ENCODE measurements at regions not wholly inside any gene's neighbourhood (a gene's known extent, or its start where the extent isn't known, plus 50 kb on each side); places are given as distances from the start of the nearest gene placed in this dataset.

DNA sequence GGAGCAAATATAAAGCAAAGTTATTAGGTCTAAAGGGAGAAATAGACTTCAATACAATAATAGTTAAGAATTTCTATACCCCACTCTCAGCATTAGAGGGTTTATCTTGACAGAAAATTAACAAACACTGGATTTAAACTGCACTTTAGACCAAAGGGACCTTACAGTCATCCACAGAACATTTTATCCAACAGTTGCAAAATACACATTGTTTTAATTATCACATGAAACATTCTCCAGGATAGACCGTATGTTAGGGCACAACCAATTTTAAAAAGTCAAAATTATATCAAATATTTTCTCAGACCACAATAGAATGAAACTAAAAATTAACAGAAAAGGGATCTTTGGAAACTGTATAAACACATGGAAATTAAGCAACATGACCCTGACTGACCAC, 384.5 kb upstream of the C1orf87 start:
- no peaks in the 10 kb centered on the region for H3K9me3 ChIP-seq (ENCODE audit: insufficient read depth, low read depth, low read length)
- H3K4me1 ChIP-seq (ENCODE audit: insufficient read depth, low read length): 0 out of 2 replicates have a peak, but pooled peaks cover 5% of the 10 kb centered on the region
- H3K9ac ChIP-seq (ENCODE audit: low read depth, low read length): no peak overlapping the region
- no peak overlapping the region for H3K4me3 ChIP-seq (ENCODE audit: low read length)
- no peaks in the 10 kb centered on the region; the same call in 1 of the 2 replicates for H3K27me3 ChIP-seq (ENCODE audit: insufficient read depth, low read length)
- no peaks in the 10 kb centered on the region for H3K36me3 ChIP-seq (ENCODE audit: insufficient read depth, low read depth, low read length)
- H3K27ac ChIP-seq (ENCODE audit: low read length): no peak overlapping the region

DNA sequence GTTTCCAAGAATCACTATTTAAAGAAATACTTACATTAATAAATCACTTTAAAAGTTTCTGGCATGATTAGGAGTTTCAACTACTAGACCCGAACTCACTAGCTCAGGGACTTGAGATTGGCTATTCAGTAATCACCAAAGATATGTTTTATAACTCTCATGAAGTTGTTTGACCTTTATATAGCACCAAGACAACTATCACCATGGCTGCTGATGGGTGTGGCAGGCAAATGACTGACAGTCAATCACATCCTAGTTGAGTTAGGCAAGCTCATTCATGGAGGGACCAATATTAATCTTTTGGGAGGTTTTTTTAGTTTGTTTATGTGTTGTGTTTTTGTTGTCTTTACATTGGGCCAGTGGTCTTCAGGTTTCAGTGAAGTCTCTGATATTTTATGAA, 376.3 kb upstream of the C1orf87 start:
- no peak overlapping the region for H3K4me3 ChIP-seq (ENCODE audit: low read length)
- H3K9ac ChIP-seq (ENCODE audit: low read depth, low read length): no peak overlapping the region
- no peaks in the 10 kb centered on the region for H3K4me1 ChIP-seq (ENCODE audit: insufficient read depth, low read length)
- no peaks in the 10 kb centered on the region for H3K36me3 ChIP-seq (ENCODE audit: insufficient read depth, low read depth, low read length)
- H3K27ac ChIP-seq (ENCODE audit: low read length): no peak overlapping the region
- no peaks in the 10 kb centered on the region for H3K27me3 ChIP-seq (ENCODE audit: insufficient read depth, low read length)
- H3K9me3 ChIP-seq (ENCODE audit: insufficient read depth, low read depth, low read length): no peaks in the 10 kb centered on the region

DNA sequence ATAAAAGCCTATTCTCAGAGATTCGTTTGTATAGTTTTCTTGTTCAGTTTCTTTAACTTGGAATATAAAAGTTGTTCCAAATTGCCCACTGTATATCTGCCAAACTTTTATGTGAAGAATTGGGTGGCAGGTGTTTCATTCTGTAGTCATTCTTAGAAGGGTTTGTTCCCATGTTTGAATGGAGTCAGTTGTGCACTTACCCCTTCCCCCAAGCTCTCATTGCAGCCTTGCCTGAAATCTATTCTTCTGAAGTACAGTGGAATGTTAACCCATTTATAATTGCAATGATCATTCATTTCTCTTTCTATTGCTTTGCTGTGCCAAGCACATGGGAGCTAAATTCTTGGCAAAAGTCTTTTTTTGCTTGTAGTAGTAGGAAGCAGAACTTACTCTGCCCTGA, 375.3 kb upstream of the C1orf87 start:
- H3K27ac ChIP-seq (ENCODE audit: low read length): no peak overlapping the region
- no peaks in the 10 kb centered on the region for H3K4me1 ChIP-seq (ENCODE audit: insufficient read depth, low read length)
- H3K4me3 ChIP-seq (ENCODE audit: low read length): no peak overlapping the region
- no peak overlapping the region for H3K9ac ChIP-seq (ENCODE audit: low read depth, low read length)
- no peaks in the 10 kb centered on the region for H3K36me3 ChIP-seq (ENCODE audit: insufficient read depth, low read depth, low read length)
- no peaks in the 10 kb centered on the region for H3K9me3 ChIP-seq (ENCODE audit: insufficient read depth, low read depth, low read length)
- H3K27me3 ChIP-seq (ENCODE audit: insufficient read depth, low read length): no peaks in the 10 kb centered on the region

DNA sequence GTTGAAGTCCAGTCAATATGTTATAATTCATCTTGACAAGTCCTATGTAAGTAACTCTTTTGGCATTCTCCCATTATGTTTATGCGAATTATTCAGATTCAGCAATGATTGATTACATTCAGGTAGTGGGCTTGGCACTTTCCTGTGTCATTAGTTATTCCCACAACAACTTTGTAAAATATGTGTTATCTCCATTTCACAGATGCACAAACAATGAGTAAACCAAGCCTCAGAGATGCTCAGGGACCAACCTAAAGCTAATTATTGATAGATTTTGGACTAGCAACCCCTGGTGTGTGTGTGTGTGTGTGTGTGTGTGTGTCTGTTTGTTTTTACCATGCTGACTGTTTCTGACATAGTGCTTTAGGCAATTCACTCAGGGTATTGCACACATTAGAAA, 371.1 kb upstream of the C1orf87 start:
- 0 out of 2 replicates have a peak, but pooled peaks cover 4% of the 10 kb centered on the region for H3K4me1 ChIP-seq (ENCODE audit: insufficient read depth, low read length)
- no peaks in the 10 kb centered on the region for H3K36me3 ChIP-seq (ENCODE audit: insufficient read depth, low read depth, low read length)
- H3K9me3 ChIP-seq (ENCODE audit: insufficient read depth, low read depth, low read length): no peaks in the 10 kb centered on the region
- no peak overlapping the region for H3K4me3 ChIP-seq (ENCODE audit: low read length)
- no peak overlapping the region for H3K9ac ChIP-seq (ENCODE audit: low read depth, low read length)
- no peak overlapping the region for H3K27ac ChIP-seq (ENCODE audit: low read length)
- H3K27me3 ChIP-seq (ENCODE audit: insufficient read depth, low read length): no peaks in the 10 kb centered on the region

GRCh38 chr1:60436186-60436585, 362.6 kb upstream of the C1orf87 start:
- Histone ChIP-seq H3K9ac (ENCODE audit: low read depth, low read length) (no peak overlapping the region), H3K4me1 (ENCODE audit: insufficient read depth, low read length) (no peaks in the 10 kb centered on the region; the same call in 1 of the 2 replicates), H3K4me3 (ENCODE audit: low read length) (no peak overlapping the region), H3K9me3 (ENCODE audit: insufficient read depth, low read depth, low read length) (peaks cover 16% of the 10 kb centered on the region), H3K27ac (ENCODE audit: low read length) (no peak overlapping the region), H3K36me3 (ENCODE audit: insufficient read depth, low read depth, low read length) (no peaks in the 10 kb centered on the region), H3K27me3 (ENCODE audit: insufficient read depth, low read length) (no peaks in the 10 kb centered on the region)

DNA sequence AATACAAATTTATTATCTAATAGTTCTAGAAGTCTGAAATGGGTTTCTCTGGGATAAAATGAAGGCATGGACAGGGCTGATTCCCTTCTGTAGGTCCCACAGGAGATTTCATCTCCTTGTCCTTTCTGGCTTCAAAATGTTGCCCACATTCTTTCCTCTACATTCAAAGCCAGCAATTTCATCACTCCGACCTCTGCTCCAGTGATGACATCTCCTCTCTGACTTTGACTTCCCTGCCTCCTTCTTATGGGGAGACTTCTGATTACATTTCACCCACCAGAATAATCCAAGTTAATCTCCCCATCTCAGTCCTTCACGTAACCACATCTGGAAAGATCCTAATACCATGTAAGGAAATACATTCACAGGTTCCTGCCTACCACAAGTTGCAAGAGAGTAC, 358.0 kb upstream of the C1orf87 start:
- Histone ChIP-seq H3K9ac (ENCODE audit: low read depth, low read length) (no peak overlapping the region), H3K4me1 (ENCODE audit: insufficient read depth, low read length) (no peaks in the 10 kb centered on the region; the same call in 1 of the 2 replicates), H3K4me3 (ENCODE audit: low read length) (no peak overlapping the region), H3K9me3 (ENCODE audit: insufficient read depth, low read depth, low read length) (peaks cover 16% of the 10 kb centered on the region), H3K27me3 (ENCODE audit: insufficient read depth, low read length) (no peaks in the 10 kb centered on the region), H3K36me3 (ENCODE audit: insufficient read depth, low read depth, low read length) (no peaks in the 10 kb centered on the region), H3K27ac (ENCODE audit: low read length) (no peak overlapping the region)

GRCh38 chr1:60430375-60430774, 356.8 kb upstream of the C1orf87 start:
- Histone ChIP-seq H3K9me3 (ENCODE audit: insufficient read depth, low read depth, low read length) (peaks cover 16% of the 10 kb centered on the region), H3K36me3 (ENCODE audit: insufficient read depth, low read depth, low read length) (no peaks in the 10 kb centered on the region), H3K4me1 (ENCODE audit: insufficient read depth, low read length) (no peaks in the 10 kb centered on the region), H3K4me3 (ENCODE audit: low read length) (no peak overlapping the region), H3K27ac (ENCODE audit: low read length) (no peak overlapping the region), H3K9ac (ENCODE audit: low read depth, low read length) (no peak overlapping the region), H3K27me3 (ENCODE audit: insufficient read depth, low read length) (no peaks in the 10 kb centered on the region)

- no peaks in the 10 kb centered on the region for H3K9me3 ChIP-seq (ENCODE audit: insufficient read depth, low read depth, low read length)
- H3K9ac ChIP-seq (ENCODE audit: low read depth, low read length): no peak overlapping the region
- H3K27ac ChIP-seq (ENCODE audit: low read length): no peak overlapping the region
- no peak overlapping the region for H3K4me3 ChIP-seq (ENCODE audit: low read length)
- H3K36me3 ChIP-seq (ENCODE audit: insufficient read depth, low read depth, low read length): no peaks in the 10 kb centered on the region
- no peaks in the 10 kb centered on the region for H3K27me3 ChIP-seq (ENCODE audit: insufficient read depth, low read length)
- H3K4me1 ChIP-seq (ENCODE audit: insufficient read depth, low read length): no peaks in the 10 kb centered on the region
Observed at GRCh38 chr1:60428127-60428526, 354.6 kb upstream of the C1orf87 start.

GRCh38 chr1:60427701-60428100, 354.1 kb upstream of the C1orf87 start:
- Histone ChIP-seq H3K27ac (ENCODE audit: low read length) (no peak overlapping the region), H3K4me3 (ENCODE audit: low read length) (no peak overlapping the region), H3K9ac (ENCODE audit: low read depth, low read length) (no peak overlapping the region), H3K9me3 (ENCODE audit: insufficient read depth, low read depth, low read length) (no peaks in the 10 kb centered on the region), H3K4me1 (ENCODE audit: insufficient read depth, low read length) (no peaks in the 10 kb centered on the region), H3K27me3 (ENCODE audit: insufficient read depth, low read length) (no peaks in the 10 kb centered on the region), H3K36me3 (ENCODE audit: insufficient read depth, low read depth, low read length) (no peaks in the 10 kb centered on the region)

DNA sequence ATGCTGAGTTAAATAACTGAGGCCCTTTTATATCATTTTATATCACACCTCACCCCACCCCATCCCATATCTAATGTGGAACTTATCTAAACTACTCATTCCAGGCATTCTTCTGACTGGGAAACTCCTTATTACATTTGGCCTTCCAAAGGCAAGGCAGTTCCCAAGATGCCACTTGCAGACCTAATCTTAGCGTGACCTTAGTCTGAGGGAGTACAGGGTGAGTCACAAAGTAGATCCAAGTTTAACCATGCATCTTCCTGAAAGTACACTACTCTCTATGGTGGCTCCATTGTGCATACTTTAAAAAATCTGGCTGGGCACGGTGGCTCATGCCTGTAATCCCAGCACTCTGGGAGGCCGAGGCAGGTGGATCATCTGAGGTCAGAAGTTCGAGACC, 353.6 kb upstream of the C1orf87 start:
- no peak overlapping the region for H3K4me3 ChIP-seq (ENCODE audit: low read length)
- no peaks in the 10 kb centered on the region for H3K27me3 ChIP-seq (ENCODE audit: insufficient read depth, low read length)
- no peak overlapping the region for H3K9ac ChIP-seq (ENCODE audit: low read depth, low read length)
- H3K36me3 ChIP-seq (ENCODE audit: insufficient read depth, low read depth, low read length): no peaks in the 10 kb centered on the region
- no peak overlapping the region for H3K27ac ChIP-seq (ENCODE audit: low read length)
- H3K4me1 ChIP-seq (ENCODE audit: insufficient read depth, low read length): no peaks in the 10 kb centered on the region
- H3K9me3 ChIP-seq (ENCODE audit: insufficient read depth, low read depth, low read length): no peaks in the 10 kb centered on the region

- Histone ChIP-seq H3K9me3 (ENCODE audit: insufficient read depth, low read depth, low read length) (no peaks in the 10 kb centered on the region), H3K36me3 (ENCODE audit: insufficient read depth, low read depth, low read length) (no peaks in the 10 kb centered on the region), H3K4me3 (ENCODE audit: low read length) (no peak overlapping the region), H3K4me1 (ENCODE audit: insufficient read depth, low read length) (no peaks in the 10 kb centered on the region), H3K9ac (ENCODE audit: low read depth, low read length) (no peak overlapping the region), H3K27ac (ENCODE audit: low read length) (no peak overlapping the region), H3K27me3 (ENCODE audit: insufficient read depth, low read length) (no peaks in the 10 kb centered on the region)
Observed at GRCh38 chr1:60425528-60425927, 352.0 kb upstream of the C1orf87 start.

DNA sequence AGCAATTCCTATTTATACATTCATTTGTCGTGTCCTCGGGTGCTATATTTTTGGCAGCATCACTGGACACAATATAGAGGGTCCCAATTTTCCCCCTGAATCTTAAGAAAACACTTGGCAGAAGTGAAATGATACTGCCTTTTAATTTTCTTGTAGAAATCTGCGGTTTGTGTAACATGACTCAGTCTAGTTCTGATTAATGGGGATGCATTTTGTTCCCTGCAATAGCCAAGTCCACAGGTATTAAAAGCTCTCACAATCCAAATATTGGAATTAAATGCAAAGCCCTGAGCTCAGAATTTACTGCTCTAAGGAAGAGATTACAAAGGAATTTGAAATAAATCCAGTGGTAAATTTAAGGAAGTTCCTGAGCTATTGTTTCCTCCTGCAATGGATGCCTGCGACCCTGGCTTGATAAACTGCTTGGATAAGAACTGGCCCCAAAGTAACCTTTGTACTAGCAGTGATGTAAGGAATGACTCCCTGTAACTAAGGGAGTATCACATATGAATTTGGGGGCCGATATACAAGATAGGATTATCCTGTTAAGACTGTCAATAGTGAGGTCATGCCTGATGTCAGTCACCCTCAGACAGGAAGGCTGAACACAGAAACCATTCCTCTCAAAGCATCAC, 349.7 kb upstream of the C1orf87 start:
- Histone ChIP-seq H3K27me3 (ENCODE audit: insufficient read depth, low read length) (no peaks in the 10 kb centered on the region), H3K4me3 (ENCODE audit: low read length) (no peak overlapping the region), H3K27ac (ENCODE audit: low read length) (no peak overlapping the region), H3K36me3 (ENCODE audit: insufficient read depth, low read depth, low read length) (no peaks in the 10 kb centered on the region), H3K9me3 (ENCODE audit: insufficient read depth, low read depth, low read length) (no peaks in the 10 kb centered on the region), H3K4me1 (ENCODE audit: insufficient read depth, low read length) (no peaks in the 10 kb centered on the region), H3K9ac (ENCODE audit: low read depth, low read length) (no peak overlapping the region)

Measured in iPS-20b (cell line).